ENCODE measurements at regions not wholly inside any gene's neighbourhood (a gene's known extent, or its start where the extent isn't known, plus 50 kb on each side); places are given as distances from the start of the nearest gene placed in this dataset.
"Not testable (repeated sequence)": the region's sequence is repeated elsewhere in the genome, so short reads cannot be mapped to it uniquely, and the experiment has no call there.

DNA sequence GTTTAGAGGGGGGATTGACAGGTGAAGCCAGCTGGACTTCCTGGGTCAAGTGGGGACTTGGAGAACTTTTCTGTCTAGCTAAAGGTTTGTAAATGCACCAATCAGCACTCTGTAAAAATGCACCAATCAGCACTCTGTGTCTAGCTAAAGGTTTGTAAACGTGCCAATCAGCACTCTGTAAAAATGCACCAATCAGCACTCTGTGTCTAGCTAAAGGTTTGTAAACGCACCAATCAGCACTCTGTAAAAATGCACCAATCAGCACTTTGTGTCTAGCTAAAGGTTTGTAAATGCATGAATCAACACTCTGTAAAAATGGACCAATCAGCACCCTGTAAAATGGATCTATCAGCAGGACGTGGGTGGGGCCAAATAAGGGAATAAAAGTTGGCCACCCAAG, 120.1 kb upstream of the AGTR1 start:
- H3K9me3 Mint-ChIP-seq (ENCODE audit: low read depth); H3K4me1 Mint-ChIP-seq; CTCF ChIA-PET; H3K36me3 Mint-ChIP-seq (ENCODE audit: low read depth); DNase-seq; H3K4me3 Mint-ChIP-seq; H3K27ac Mint-ChIP-seq; H3K27me3 Mint-ChIP-seq; POLR2A ChIA-PET; intact Hi-C loops (cut with DNase I, micrococcal nuclease); ATAC-seq: not testable (repeated sequence)

DNA sequence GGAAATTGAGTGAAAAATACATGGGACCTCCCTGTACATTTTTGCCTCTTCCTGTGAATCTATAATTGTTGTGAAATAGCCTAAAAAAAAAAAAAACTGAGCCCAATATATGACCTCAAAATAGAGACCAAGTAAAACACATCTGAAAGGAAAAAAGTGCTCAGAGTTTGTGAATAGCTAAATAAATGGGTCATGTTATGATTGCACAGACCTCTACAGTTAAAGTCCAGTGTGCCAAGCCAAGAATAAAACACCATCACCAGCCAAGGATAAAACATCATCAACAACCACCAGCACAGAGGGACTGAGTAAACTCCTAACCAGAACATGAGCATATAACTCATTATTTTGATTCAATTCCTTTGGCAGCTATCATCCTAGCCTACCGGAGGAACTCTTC, 115.6 kb upstream of the AGTR1 start:
- Mint-ChIP-seq H3K4me1 (no peaks in the 10 kb centered on the region), H3K9me3 (ENCODE audit: low read depth) (peaks cover 10% of the 10 kb centered on the region), H3K27me3 (no peaks in the 10 kb centered on the region), H3K27ac (no peak overlapping the region), H3K4me3 (no peak overlapping the region), H3K36me3 (ENCODE audit: low read depth) (no peaks in the 10 kb centered on the region)
- POLR2A ChIA-PET, result no interaction called here
- no peak for DNase-seq
- intact Hi-C loops (cut with DNase I, micrococcal nuclease), result no loop called here
- CTCF ChIA-PET, result no interaction called here
- no peak for ATAC-seq

DNA sequence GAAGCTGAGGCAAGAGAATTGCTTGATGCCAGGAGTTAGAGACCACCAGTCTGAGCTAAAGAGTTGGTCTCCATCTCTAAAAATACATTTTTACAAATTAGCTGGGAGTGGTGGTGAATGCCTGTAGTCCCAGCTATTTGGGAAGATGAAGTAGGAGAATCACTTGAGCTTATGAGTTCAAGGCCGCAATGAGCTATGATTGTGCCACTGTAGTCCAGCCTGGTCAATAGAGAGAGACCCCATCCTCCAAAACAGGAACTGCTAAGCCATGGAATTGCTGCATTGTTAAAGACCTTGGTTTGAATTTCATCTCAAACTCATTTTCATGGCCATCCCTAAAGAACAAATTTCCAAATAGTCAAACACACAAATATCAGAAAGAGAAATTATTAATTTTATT, 113.9 kb upstream of the AGTR1 start:
- Mint-ChIP-seq H3K27ac (no peak overlapping the region), H3K27me3 (no peaks in the 10 kb centered on the region), H3K9me3 (ENCODE audit: low read depth) (peaks cover 6% of the 10 kb centered on the region), H3K4me3 (no peak overlapping the region), H3K4me1 (no peaks in the 10 kb centered on the region), H3K36me3 (ENCODE audit: low read depth) (no peaks in the 10 kb centered on the region)
- intact Hi-C loops (cut with DNase I, micrococcal nuclease), result no loop called here
- POLR2A ChIA-PET, result no interaction called here
- DNase-seq, result no peak
- CTCF ChIA-PET, result no interaction called here
- no peak for ATAC-seq

DNA sequence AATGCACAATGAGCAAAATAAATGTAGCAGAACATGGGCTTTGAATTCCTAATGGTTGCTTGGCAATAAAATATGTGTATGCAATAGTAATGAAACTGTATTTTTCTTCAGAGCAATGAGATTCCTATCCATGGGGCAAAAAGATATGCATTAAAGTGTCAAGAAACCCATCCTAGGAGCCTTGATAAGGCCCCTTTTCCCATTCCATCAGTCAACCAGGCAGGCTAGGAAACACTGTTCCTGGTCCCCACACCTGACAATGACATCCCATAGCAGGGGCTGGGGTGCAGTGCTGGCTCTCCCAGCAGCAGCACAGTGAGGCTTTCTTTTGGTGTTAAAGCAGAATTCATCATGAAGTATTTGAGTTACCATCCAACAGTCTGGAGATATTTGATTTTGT, 113.3 kb upstream of the AGTR1 start:
- ChIA-PET CTCF (no interaction called here), POLR2A (no interaction called here)
- ATAC-seq, result no peak
- Mint-ChIP-seq H3K36me3 (ENCODE audit: low read depth) (no peaks in the 10 kb centered on the region), H3K27ac (no peak overlapping the region), H3K27me3 (no peaks in the 10 kb centered on the region), H3K4me1 (no peaks in the 10 kb centered on the region), H3K4me3 (no peak overlapping the region), H3K9me3 (ENCODE audit: low read depth) (peaks cover 5% of the 10 kb centered on the region)
- DNase-seq, result no peak
- intact Hi-C loops (cut with DNase I, micrococcal nuclease), result no loop called here

DNA sequence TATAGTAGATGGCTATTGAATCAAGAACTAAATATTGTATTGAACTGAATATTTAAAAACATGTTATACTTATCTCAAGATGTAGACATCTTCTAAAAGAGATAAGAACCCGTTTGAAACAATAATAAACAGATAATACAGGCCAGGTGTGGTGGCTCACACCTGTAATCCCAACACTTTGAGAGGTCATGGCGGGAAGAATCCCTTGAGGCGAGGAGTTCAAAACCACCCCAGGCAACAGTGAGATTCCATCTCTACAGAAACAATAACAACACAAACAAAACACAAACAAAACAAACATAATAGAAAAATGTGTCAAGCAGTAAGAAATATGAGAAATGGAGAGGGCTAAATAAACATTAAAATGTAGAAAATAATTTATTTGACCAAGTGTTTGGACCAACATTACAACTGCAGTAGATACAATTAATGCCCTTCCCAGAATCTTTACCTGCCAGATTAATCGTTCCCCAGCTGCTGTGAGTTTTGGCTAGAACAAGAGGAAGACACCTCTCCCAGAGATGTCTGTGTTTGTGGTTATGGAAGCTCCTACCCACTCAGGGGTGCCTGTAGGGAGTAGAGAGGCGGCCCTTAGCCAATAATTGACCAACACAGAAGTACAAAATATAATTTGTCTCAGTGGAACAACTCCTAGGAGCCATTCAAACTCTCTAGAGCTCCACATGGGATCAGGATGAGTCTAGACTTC, 111.9 kb upstream of the AGTR1 start:
- no peaks in the 10 kb centered on the region for H3K27me3 Mint-ChIP-seq
- H3K36me3 Mint-ChIP-seq (ENCODE audit: low read depth), result no peaks in the 10 kb centered on the region
- ATAC-seq (no peak), DNase-seq (no peak)
- no peak overlapping the region for H3K27ac Mint-ChIP-seq
- intact Hi-C loops (cut with DNase I, micrococcal nuclease), result no loop called here
- H3K9me3 Mint-ChIP-seq (ENCODE audit: low read depth), result peaks cover 5% of the 10 kb centered on the region
- H3K4me1 Mint-ChIP-seq, result no peaks in the 10 kb centered on the region
- ChIA-PET CTCF (no interaction called here), POLR2A (no interaction called here)
- H3K4me3 Mint-ChIP-seq, result no peak overlapping the region

DNA sequence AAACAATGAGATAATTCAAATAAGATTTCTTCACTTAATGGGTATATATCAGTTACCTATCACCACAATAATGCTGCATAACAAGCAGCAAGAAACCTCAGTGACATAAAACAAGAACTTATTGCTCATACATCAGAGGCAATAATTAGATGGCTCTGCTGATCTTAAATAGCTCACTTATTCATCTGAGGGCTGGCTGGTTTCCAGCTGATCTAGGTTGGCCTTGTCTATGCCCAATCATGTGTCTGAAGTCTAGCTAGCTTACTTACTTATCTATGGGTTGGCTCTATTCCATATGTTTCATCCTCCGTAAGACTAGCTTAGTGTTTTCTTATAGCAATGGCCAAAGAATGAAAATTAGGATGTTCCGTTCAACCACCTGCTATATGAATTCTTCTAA, 109.4 kb upstream of the AGTR1 start:
- ChIA-PET CTCF (interaction anchor here (0.6 kb wide), 1 partner anchor 276 kb away, joined by 3 read pairs; no protein-coding TSS in a partner anchor), POLR2A (no interaction called here)
- Mint-ChIP-seq H3K9me3 (ENCODE audit: low read depth) (peaks cover 7% of the 10 kb centered on the region), H3K4me1 (no peaks in the 10 kb centered on the region), H3K27me3 (no peaks in the 10 kb centered on the region), H3K27ac (no peak overlapping the region), H3K4me3 (no peak overlapping the region), H3K36me3 (ENCODE audit: low read depth) (no peaks in the 10 kb centered on the region)
- intact Hi-C loops (cut with DNase I, micrococcal nuclease), result no loop called here
- DNase-seq (no peak), ATAC-seq (no peak)

DNA sequence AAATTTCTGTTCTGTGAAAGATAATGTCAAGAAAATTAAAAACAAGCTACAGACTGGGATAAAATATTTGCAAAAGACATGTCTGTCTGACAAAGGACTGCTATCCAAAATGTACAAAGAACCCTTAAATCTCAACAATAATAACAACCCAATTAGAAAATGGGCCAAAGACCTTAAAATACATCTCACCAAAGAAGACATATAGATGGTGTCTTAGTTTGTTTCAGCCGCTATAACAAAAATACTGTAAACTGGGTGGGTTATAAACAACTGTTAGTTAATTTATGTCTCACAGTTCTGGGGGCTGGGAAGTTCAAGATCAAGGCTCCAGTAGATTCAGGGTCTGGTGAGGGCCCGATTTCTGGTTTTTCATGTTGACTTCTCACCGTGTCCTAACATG, 106.2 kb upstream of the AGTR1 start:
- Mint-ChIP-seq H3K4me3 (no peak overlapping the region), H3K9me3 (ENCODE audit: low read depth) (peaks cover 2% of the 10 kb centered on the region), H3K4me1 (no peaks in the 10 kb centered on the region), H3K27me3 (no peaks in the 10 kb centered on the region), H3K36me3 (ENCODE audit: low read depth) (no peaks in the 10 kb centered on the region), H3K27ac (no peak overlapping the region)
- POLR2A ChIA-PET, result no interaction called here
- ATAC-seq (no peak), DNase-seq (no peak)
- CTCF ChIA-PET, result no interaction called here
- intact Hi-C loops (cut with DNase I, micrococcal nuclease), result no loop called here

DNA sequence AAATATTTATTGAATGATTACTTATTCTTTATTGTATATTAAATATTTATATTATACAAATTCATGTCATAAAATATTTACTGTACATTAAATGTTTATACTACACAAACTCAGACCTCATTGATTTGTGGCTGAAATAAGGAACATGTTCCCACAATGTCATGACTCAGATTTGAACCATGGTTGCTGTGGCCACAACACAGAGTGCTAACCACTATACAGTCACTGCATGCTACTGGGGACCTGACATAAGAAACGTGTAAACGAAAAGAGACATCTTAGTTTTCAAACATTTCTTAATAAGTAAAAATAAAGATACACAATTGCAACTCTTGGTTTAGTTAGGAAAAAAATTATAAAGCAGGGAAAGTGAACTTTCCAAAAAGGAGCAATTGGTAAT, 99.1 kb upstream of the AGTR1 start:
- POLR2A ChIA-PET, result no interaction called here
- H3K4me1 Mint-ChIP-seq, result no peaks in the 10 kb centered on the region
- H3K27me3 Mint-ChIP-seq, result no peaks in the 10 kb centered on the region
- DNase-seq, result no peak
- no peaks in the 10 kb centered on the region for H3K36me3 Mint-ChIP-seq (ENCODE audit: low read depth)
- no peak overlapping the region for H3K4me3 Mint-ChIP-seq
- intact Hi-C loops (cut with DNase I, micrococcal nuclease), result no loop called here
- no peaks in the 10 kb centered on the region for H3K9me3 Mint-ChIP-seq (ENCODE audit: low read depth)
- CTCF ChIA-PET, result no interaction called here
- ATAC-seq, result no peak
- no peak overlapping the region for H3K27ac Mint-ChIP-seq

DNA sequence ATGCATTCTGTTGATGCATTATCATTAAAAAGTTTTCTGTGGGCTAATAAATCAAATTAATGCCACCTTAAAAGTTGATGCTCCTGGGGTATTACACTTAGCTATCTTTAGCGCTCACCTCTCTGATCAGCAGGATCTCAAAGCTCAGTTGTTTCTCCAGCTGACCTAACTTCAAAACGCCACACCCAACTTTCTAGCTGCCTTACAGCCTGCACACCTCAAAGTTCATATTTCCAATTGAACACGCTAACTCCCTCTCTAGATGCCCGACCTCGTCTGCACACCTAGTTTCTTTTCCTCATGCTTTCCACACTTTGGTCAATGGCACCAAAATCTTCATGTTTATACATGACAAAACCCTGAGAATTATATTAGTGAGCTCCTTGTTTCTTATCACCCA, 98.2 kb upstream of the AGTR1 start:
- Mint-ChIP-seq H3K9me3 (ENCODE audit: low read depth) (no peaks in the 10 kb centered on the region), H3K4me1 (no peaks in the 10 kb centered on the region), H3K36me3 (ENCODE audit: low read depth) (no peaks in the 10 kb centered on the region), H3K27ac (no peak overlapping the region), H3K27me3 (no peaks in the 10 kb centered on the region), H3K4me3 (no peak overlapping the region)
- ChIA-PET CTCF (no interaction called here), POLR2A (interaction anchor here (1.0 kb wide), 1 partner anchor 10 kb away, joined by 3 read pairs; no protein-coding TSS in a partner anchor)
- intact Hi-C loops (cut with DNase I, micrococcal nuclease), result no loop called here
- ATAC-seq (no peak), DNase-seq (no peak)

DNA sequence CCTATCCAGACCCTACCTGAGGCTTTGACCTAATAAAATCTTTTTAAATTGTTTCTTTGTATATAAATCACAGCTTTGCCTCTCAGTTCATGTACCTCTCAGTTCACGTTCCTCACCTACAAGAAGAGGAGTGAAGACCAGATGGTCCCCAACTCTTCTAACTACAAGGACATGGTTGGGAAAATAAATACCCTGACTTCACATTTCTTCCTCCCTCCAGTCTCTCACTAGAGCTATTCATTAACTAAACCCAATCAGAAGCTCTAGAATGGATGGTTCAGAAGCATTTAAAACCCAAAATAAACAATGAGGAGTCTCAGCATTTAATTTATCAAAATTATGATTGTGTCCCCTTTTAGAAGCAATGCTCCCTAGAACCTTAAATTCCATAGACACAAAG, 97.3 kb upstream of the AGTR1 start:
- H3K4me1 Mint-ChIP-seq, result no peaks in the 10 kb centered on the region
- ChIA-PET CTCF (interaction anchor here (0.6 kb wide), 2 partner anchors 193 to 519 kb away, joined by 3 read pairs; no protein-coding TSS in a partner anchor), POLR2A (interaction anchor here (1.0 kb wide), 1 partner anchor 10 kb away, joined by 3 read pairs; no protein-coding TSS in a partner anchor)
- no peaks in the 10 kb centered on the region for H3K9me3 Mint-ChIP-seq (ENCODE audit: low read depth)
- H3K4me3 Mint-ChIP-seq, result no peak overlapping the region
- no peak overlapping the region for H3K27ac Mint-ChIP-seq
- no peaks in the 10 kb centered on the region for H3K36me3 Mint-ChIP-seq (ENCODE audit: low read depth)
- no peaks in the 10 kb centered on the region for H3K27me3 Mint-ChIP-seq
- intact Hi-C loops (cut with DNase I, micrococcal nuclease), result no loop called here
- ATAC-seq, result no peak
- no peak for DNase-seq

DNA sequence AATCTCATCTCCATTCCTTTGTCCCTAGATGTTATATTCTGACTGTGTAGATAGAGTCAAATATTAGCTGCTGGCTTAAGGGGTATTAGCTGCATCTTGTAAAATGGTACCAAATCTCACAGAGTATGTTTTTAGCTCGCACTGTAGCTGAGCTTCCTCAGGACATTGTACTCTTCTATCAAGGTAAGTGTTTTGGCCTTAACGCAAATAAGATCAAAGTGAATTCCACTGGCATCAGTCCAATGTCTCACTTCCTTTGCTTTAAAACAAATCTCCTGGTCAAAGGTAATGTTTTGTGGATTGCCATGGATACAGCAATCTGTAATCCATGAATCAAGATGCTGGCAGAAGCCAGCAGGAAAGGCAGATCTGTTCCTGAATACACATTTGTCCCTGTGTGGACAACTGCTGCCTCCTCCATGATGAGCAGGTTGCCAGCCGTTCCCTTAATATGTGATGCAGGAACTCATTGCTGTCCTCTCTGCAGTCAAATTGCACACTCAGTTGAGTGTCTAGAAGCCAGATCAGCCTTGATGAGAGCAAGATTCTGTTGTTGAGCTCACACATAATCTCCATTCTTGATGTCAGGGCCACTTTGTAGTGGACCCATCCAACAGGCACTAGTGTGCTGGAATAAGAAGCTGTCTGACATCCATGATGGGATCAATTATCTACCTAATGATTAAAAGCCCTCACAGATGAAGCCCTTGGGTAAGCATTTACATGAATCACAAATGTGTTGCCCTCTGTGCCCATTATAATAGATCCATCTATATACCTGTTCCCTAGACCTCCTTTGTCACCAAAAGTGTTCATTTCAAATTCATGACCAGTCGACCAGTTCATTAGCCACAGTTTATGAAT, 96.6 kb upstream of the AGTR1 start:
- intact Hi-C loops (cut with DNase I, micrococcal nuclease), result no loop called here
- no peak for DNase-seq
- Mint-ChIP-seq H3K9me3 (ENCODE audit: low read depth) (no peaks in the 10 kb centered on the region), H3K27me3 (no peaks in the 10 kb centered on the region), H3K27ac (no peak overlapping the region), H3K4me1 (no peaks in the 10 kb centered on the region), H3K4me3 (no peak overlapping the region), H3K36me3 (ENCODE audit: low read depth) (no peaks in the 10 kb centered on the region)
- ChIA-PET CTCF (interaction anchor here (0.6 kb wide), 1 partner anchor 192 kb away, joined by 3 read pairs; no protein-coding TSS in a partner anchor), POLR2A (no interaction called here)
- ATAC-seq, result no peak

Measured in activated CD4-positive, alpha-beta T cell treated with anti-CD3 and anti-CD28 coated beads for 36 hours (primary cell).